OCI-LY1 (cell line): ENCODE measurements at regions not wholly inside any gene's neighbourhood (a gene's known extent, or its start where the extent isn't known, plus 50 kb on each side); places are given as distances from the start of the nearest gene placed in this dataset.
"Not testable (repeated sequence)": the region's sequence is repeated elsewhere in the genome, so short reads cannot be mapped to it uniquely, and the experiment has no call there.

Experiments used
- H2AFZ ChIP-seq: fragments of 200-600 bp; sonication (generic), shearing (Covaris generic); 2 replicates; pipeline ENCODE4 v1.6.0; 2014; ENCODE audit warnings: antibody characterized with exemption, mild to moderate bottlenecking, low read length
- H3F3A ChIP-seq: fragments of 200-600 bp; sonication (generic), shearing (Covaris generic); 2 replicates; pipeline ENCODE4 v1.6.0; 2014; ENCODE audit warnings: mild to moderate bottlenecking, antibody characterized with exemption, low read length, moderate library complexity; ENCODE audit not compliant: insufficient read depth
- H3K27ac ChIP-seq: fragments of 200-600 bp; sonication (generic); 2 replicates; pipeline ENCODE4 v1.5.1; 2014; ENCODE audit warnings: low read length, mixed run types, mild to moderate bottlenecking, low read depth; ENCODE audit not compliant: poor library complexity, severe bottlenecking
- H3K27me3 ChIP-seq: fragments of 200-600 bp; sonication (generic); 2 replicates; pipeline ENCODE4 v1.6.0; 2014; ENCODE audit warnings: antibody characterized with exemption, mild to moderate bottlenecking, low read length, moderate library complexity; ENCODE audit not compliant: insufficient read depth
- H3K36me3 ChIP-seq: fragments of 200-600 bp; sonication (generic); 2 replicates; pipeline ENCODE4 v1.6.1; 2014; ENCODE audit warnings: mild to moderate bottlenecking, antibody characterized with exemption, low read length, moderate library complexity, mixed read lengths; ENCODE audit not compliant: insufficient read depth
- H3K4me1 ChIP-seq: fragments of 200-600 bp; sonication (generic); 2 replicates; pipeline ENCODE4 v1.5.1; 2014; ENCODE audit warnings: mild to moderate bottlenecking, low read length, moderate library complexity; ENCODE audit not compliant: insufficient read depth, severe bottlenecking
- H3K4me2 ChIP-seq: fragments of 200-600 bp; sonication (generic), shearing (Covaris generic); 2 replicates; pipeline ENCODE4 v1.6.1; 2014; ENCODE audit warnings: low read length
- H3K4me3 ChIP-seq: fragments of 200-600 bp; sonication (generic); 2 replicates; pipeline ENCODE4 v1.5.1; 2014; ENCODE audit warnings: low read length, low read depth, mild to moderate bottlenecking, mixed read lengths; ENCODE audit not compliant: poor library complexity, severe bottlenecking
- H3K79me2 ChIP-seq: fragments of 200-600 bp; shearing (Covaris generic); 2 replicates; pipeline ENCODE4 v1.6.1; 2016; ENCODE audit warnings: mixed run types, low read length, mixed read lengths; ENCODE audit not compliant: insufficient read depth
- H3K9ac ChIP-seq: fragments of 200-600 bp; sonication (generic), shearing (Covaris generic); 2 replicates; pipeline ENCODE4 v1.6.1; 2014; ENCODE audit warnings: mild to moderate bottlenecking, low read length, mixed read lengths
- H3K9me2 ChIP-seq: fragments of 200-600 bp; sonication (generic), shearing (Covaris generic); 2 replicates; pipeline ENCODE4 v1.6.1; 2014; ENCODE audit warnings: low read depth, mild to moderate bottlenecking, low read length, mixed read lengths
- H3K9me3 ChIP-seq: fragments of 200-600 bp; shearing (Covaris generic); 2 replicates; pipeline ENCODE4 v1.6.1; 2014; ENCODE audit warnings: low read length, mixed read lengths
- H4K20me1 ChIP-seq: fragments of 200-600 bp; sonication (generic), shearing (Covaris generic); 2 replicates; pipeline ENCODE4 v1.6.0; 2016; ENCODE audit warnings: mild to moderate bottlenecking, low read length; ENCODE audit not compliant: insufficient read depth
- CTCF ChIP-seq: fragments of 200-600 bp; sonication (generic), shearing (Covaris generic); IDR thresholded peaks from 2 replicates; pipeline ENCODE4 v1.5.1; 2017; ENCODE audit warnings: mild to moderate bottlenecking, antibody characterized with exemption, low read length, moderate library complexity, mixed read lengths
- EZH2 ChIP-seq: fragments of 200-600 bp; sonication (generic), shearing (Covaris generic); IDR thresholded peaks from 2 replicates; pipeline ENCODE4 v1.8.0; 2017; ENCODE audit warnings: borderline replicate concordance, mixed run types, mild to moderate bottlenecking, antibody characterized with exemption, low read length, moderate library complexity, mixed read lengths

GRCh38 chrX:104376937-104377336 lies 122.2 kb upstream of the ESX1 start:
- no peaks in the 10 kb centered on the region for H3K9me3 ChIP-seq
- no peaks in the 10 kb centered on the region for H3K36me3 ChIP-seq
- no peaks in the 10 kb centered on the region for H3K27me3 ChIP-seq
- no peaks in the 10 kb centered on the region for H4K20me1 ChIP-seq
- no peak overlapping the region for H3K4me3 ChIP-seq
- H3K79me2 ChIP-seq: no peaks in the 10 kb centered on the region
- no peaks in the 10 kb centered on the region for H3K9me2 ChIP-seq
- no peak overlapping the region for H2AFZ ChIP-seq
- no peaks in the 10 kb centered on the region for H3K4me1 ChIP-seq
- no peak overlapping the region for H3K27ac ChIP-seq
- H3F3A ChIP-seq: no peaks in the 10 kb centered on the region
- no peak overlapping the region for H3K4me2 ChIP-seq
- TF ChIP-seq EZH2 (no peak), CTCF (no peak)
- H3K9ac ChIP-seq: no peak overlapping the region

- no peak overlapping the region for H3K4me3 ChIP-seq
- H3K9ac ChIP-seq: no peak overlapping the region
- H3F3A ChIP-seq: no peaks in the 10 kb centered on the region
- H3K9me3 ChIP-seq: no peaks in the 10 kb centered on the region
- no peak overlapping the region for H3K27ac ChIP-seq
- no peaks in the 10 kb centered on the region for H3K79me2 ChIP-seq
- no peaks in the 10 kb centered on the region for H3K36me3 ChIP-seq
- no peak for TF ChIP-seq CTCF
- no peak for TF ChIP-seq EZH2
- no peaks in the 10 kb centered on the region for H4K20me1 ChIP-seq
- no peak overlapping the region for H3K4me2 ChIP-seq
- no peaks in the 10 kb centered on the region for H3K4me1 ChIP-seq
- no peaks in the 10 kb centered on the region for H3K27me3 ChIP-seq
- H2AFZ ChIP-seq: no peak overlapping the region
- no peaks in the 10 kb centered on the region for H3K9me2 ChIP-seq
Observed at GRCh38 chrX:104372547-104372946, 117.8 kb upstream of the ESX1 start.

DNA sequence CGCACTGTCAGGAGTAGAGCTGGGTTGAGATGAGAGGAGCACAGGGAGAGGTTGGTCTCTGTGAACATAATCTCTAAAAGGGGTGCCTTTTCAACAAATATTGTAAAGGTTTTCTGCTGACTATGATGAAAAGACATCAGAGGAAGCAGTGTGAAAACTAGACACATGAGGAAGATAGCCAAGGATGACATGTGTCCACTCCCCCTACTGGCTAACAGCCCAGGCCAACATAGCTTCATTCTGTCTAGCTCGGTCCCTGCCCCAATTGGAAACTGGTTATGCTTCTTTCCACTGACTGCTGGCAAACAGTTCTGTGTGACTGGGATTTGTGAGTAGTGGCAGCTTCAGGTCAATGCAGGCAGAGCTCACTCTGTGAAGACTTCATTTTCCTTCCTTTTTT lies 115.4 kb upstream of the ESX1 start:
- Histone ChIP-seq H3K4me1 (no peaks in the 10 kb centered on the region), H3K36me3 (no peaks in the 10 kb centered on the region), H3K4me2 (no peak overlapping the region), H3K27ac (no peak overlapping the region), H2AFZ (no peak overlapping the region), H4K20me1 (no peaks in the 10 kb centered on the region), H3K9ac (no peak overlapping the region), H3K9me2 (no peaks in the 10 kb centered on the region), H3K9me3 (no peaks in the 10 kb centered on the region), H3K27me3 (no peaks in the 10 kb centered on the region), H3F3A (no peaks in the 10 kb centered on the region), H3K79me2 (no peaks in the 10 kb centered on the region), H3K4me3 (no peak overlapping the region)
- TF ChIP-seq CTCF: no peak
- no peak for TF ChIP-seq EZH2

DNA sequence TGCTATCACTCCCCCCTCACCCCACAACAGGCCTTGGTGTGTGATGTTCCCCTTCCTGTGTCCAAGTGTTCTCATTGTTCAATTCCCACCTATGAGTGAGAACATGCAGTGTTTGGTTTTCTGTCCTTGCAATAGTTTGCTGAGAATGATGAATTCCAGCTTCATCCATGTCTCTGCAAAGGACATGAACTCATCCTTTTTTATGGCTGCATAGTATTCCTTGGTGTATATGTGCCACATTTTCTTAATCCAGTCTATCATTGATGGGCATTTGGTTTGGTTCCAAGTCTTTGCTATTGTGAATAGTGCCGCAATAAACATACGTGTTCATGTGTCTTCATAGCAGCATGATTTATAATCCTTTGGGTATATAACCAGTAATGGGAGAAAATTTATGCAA lies 106.0 kb upstream of the ESX1 start:
- not testable (repeated sequence) for H3K9me2 ChIP-seq, H3K9me3 ChIP-seq, H3F3A ChIP-seq, H3K79me2 ChIP-seq, H3K4me2 ChIP-seq, H4K20me1 ChIP-seq, H3K4me1 ChIP-seq, H3K9ac ChIP-seq, H3K27ac ChIP-seq, H2AFZ ChIP-seq, H3K36me3 ChIP-seq, H3K27me3 ChIP-seq, H3K4me3 ChIP-seq
